RWPE2 (cell line): ENCODE measurements at regions not wholly inside any gene's neighbourhood (a gene's known extent, or its start where the extent isn't known, plus 50 kb on each side); places are given as distances from the start of the nearest gene placed in this dataset.
"Not testable (repeated sequence)": the region's sequence is repeated elsewhere in the genome, so short reads cannot be mapped to it uniquely, and the experiment has no call there.

Source experiments
- ATAC-seq: fragments of 200-7000 bp; cut with Tn5 transposase; 3 replicates; pipeline ENCODE4 v1.9.1; 2021; ENCODE audit warnings: low read depth
- DNase-seq: peaks from one replicate; pipeline ENCODE4 v3.0.0-alpha.2; 2020; ENCODE audit warnings: low spot score
- H3K27ac ChIP-seq: fragments of 450-650 bp; 2 replicates; pipeline ENCODE4 v1.5.1; 2017; ENCODE audit warnings: mild to moderate bottlenecking; ENCODE audit not compliant: poor library complexity, severe bottlenecking
- H3K27me3 ChIP-seq: fragments of 250-450 bp; sonication (Bioruptor Pico); 2 replicates; pipeline ENCODE4 v1.5.1; 2021; ENCODE audit warnings: mild to moderate bottlenecking, moderate library complexity; ENCODE audit not compliant: insufficient read depth, poor library complexity, severe bottlenecking
- H3K36me3 ChIP-seq: fragments of 250-450 bp; sonication (Bioruptor Pico); 2 replicates; pipeline ENCODE4 v1.5.1; 2020; ENCODE audit warnings: low read depth, mild to moderate bottlenecking, moderate library complexity
- H3K4me1 ChIP-seq: fragments of 250-450 bp; sonication (Bioruptor Pico); 2 replicates; pipeline ENCODE4 v1.5.1; 2021; ENCODE audit warnings: mild to moderate bottlenecking, moderate library complexity; ENCODE audit not compliant: insufficient read depth, poor library complexity, severe bottlenecking
- H3K4me3 ChIP-seq: fragments of 250-450 bp; sonication (Bioruptor Pico); 2 replicates; pipeline ENCODE4 v1.5.1; 2021; ENCODE audit warnings: mild to moderate bottlenecking, moderate library complexity; ENCODE audit not compliant: severe bottlenecking
- H3K9me3 ChIP-seq: fragments of 250-450 bp; sonication (Bioruptor Pico); 2 replicates; pipeline ENCODE4 v1.5.1; 2021; ENCODE audit warnings: mild to moderate bottlenecking, moderate library complexity; ENCODE audit not compliant: severe bottlenecking
- CTCF ChIP-seq: fragments of 450-650 bp; IDR thresholded peaks from one replicate; pipeline ENCODE4 v1.5.1; 2017; ENCODE audit warnings: mild to moderate bottlenecking, moderate library complexity; ENCODE audit not compliant: poor library complexity, severe bottlenecking

- Histone ChIP-seq H3K27ac (no peak overlapping the region), H3K4me3 (no peak overlapping the region), H3K36me3 (no peaks in the 10 kb centered on the region), H3K4me1 (no peaks in the 10 kb centered on the region), H3K27me3 (no peaks in the 10 kb centered on the region), H3K9me3 (no peaks in the 10 kb centered on the region)
- ATAC-seq (peak; percentile 35; the same call in 1 of the 3 replicates), DNase-seq (no peak)
- no peak for TF ChIP-seq CTCF
Observed at GRCh38 chr14:44453433-44454171, 53.5 kb downstream of the FSCB start.

GRCh38 chr14:44450232-44450631 lies 56.9 kb downstream of the FSCB start:
- not testable (repeated sequence) for DNase-seq, ATAC-seq, H3K9me3 ChIP-seq

GRCh38 chr14:44449680-44450079 lies 57.4 kb downstream of the FSCB start:
- Histone ChIP-seq H3K9me3 (peaks cover 3% of the 10 kb centered on the region), H3K36me3 (no peaks in the 10 kb centered on the region), H3K27me3 (no peaks in the 10 kb centered on the region), H3K27ac (no peak overlapping the region), H3K4me1 (no peaks in the 10 kb centered on the region), H3K4me3 (no peak overlapping the region)
- no peak for TF ChIP-seq CTCF
- DNase-seq = no peak
- ATAC-seq = no peak

More at GRCh38 chr14:44450232-44450631, 56.9 kb downstream of the FSCB start:
- not testable (repeated sequence) for H3K27ac ChIP-seq, H3K4me1 ChIP-seq, H3K36me3 ChIP-seq, H3K4me3 ChIP-seq, H3K27me3 ChIP-seq

GRCh38 chr14:44448951-44449358 lies 58.1 kb downstream of the FSCB start:
- Histone ChIP-seq H3K4me1 (no peaks in the 10 kb centered on the region), H3K36me3 (no peaks in the 10 kb centered on the region), H3K9me3 (peaks cover 3% of the 10 kb centered on the region), H3K27ac (no peak overlapping the region), H3K4me3 (no peak overlapping the region), H3K27me3 (no peaks in the 10 kb centered on the region)
- DNase-seq (no peak), ATAC-seq (no peak)
- TF ChIP-seq CTCF = no peak

- no peak for DNase-seq
- ATAC-seq = no peak
- peaks cover 3% of the 10 kb centered on the region for H3K9me3 ChIP-seq
- H3K27ac ChIP-seq = no peak overlapping the region
- no peaks in the 10 kb centered on the region for H3K36me3 ChIP-seq
- H3K27me3 ChIP-seq = no peaks in the 10 kb centered on the region
- H3K4me1 ChIP-seq = no peaks in the 10 kb centered on the region
- no peak for TF ChIP-seq CTCF
- H3K4me3 ChIP-seq = no peak overlapping the region
Observed at GRCh38 chr14:44446965-44447364, 60.1 kb downstream of the FSCB start.
